Activated CD4-positive, CD25-positive, alpha-beta regulatory T cell treated with anti-CD3 and anti-CD28 coated beads, Interleukin-2, amount 50 U/mL, for 24 hours (primary cell): ENCODE measurements at regions not wholly inside any gene's neighbourhood (a gene's known extent, or its start where the extent isn't known, plus 50 kb on each side); places are given as distances from the start of the nearest gene placed in this dataset.
"Not testable (repeated sequence)": the region's sequence is repeated elsewhere in the genome, so short reads cannot be mapped to it uniquely, and the experiment has no call there.

Experiments
- ATAC-seq, 2 donors: fragments of 150-1000 bp; cut with Tn5 transposase; one replicate each; pipeline ENCODE4 v1.10.0; 2021; ENCODE audit warnings: mild to moderate bottlenecking in 1 of 2, moderate library complexity in 1 of 2

GRCh38 chr21:22795644-22796043 is 1797.4 kb downstream of the NCAM2 start:
- no peak for ATAC-seq

DNA sequence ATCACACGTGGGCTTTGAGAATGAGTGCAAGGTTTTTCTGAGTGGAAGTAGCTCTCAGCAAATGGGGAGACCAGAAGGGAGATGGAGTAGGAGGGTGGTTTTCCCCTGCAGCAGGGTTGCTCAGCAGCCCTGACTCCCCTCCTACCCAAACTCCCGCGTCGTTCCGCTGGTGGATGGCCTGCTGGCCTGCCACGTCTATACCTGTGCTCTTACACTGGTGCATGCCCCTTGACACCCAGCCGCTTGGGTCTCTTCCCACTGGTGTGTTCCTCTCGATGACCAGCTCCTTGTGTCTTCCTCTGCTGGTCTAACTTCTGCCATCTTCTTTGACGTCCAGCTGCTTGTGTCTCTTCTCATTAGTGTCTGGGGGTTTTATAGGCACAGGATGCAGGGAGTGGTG is 1797.9 kb downstream of the NCAM2 start:
- ATAC-seq = no peak

GRCh38 chr21:22804151-22804550 is 1805.9 kb downstream of the NCAM2 start:
- no peak for ATAC-seq

- ATAC-seq = no peak
Observed at GRCh38 chr21:22806278-22806677, 1808.1 kb downstream of the NCAM2 start.

DNA sequence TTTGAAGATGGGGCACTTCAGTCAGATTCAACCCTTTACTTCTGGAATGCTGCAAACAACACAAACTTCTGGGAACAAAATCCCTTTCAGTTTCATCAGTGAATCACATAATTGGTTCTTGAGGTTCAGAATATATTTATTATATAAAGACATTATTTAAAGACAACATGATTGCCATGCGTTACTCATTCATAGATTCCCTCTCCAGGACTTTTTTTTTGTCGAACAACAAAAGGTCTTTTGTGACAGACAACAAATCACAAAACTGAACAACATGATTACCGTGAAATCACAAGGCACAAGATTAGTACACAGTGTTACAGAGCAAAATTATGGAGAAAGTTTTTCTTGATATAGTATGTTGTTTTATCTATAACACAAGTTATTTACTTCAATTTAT is 1815.0 kb downstream of the NCAM2 start:
- ATAC-seq = no peak

DNA sequence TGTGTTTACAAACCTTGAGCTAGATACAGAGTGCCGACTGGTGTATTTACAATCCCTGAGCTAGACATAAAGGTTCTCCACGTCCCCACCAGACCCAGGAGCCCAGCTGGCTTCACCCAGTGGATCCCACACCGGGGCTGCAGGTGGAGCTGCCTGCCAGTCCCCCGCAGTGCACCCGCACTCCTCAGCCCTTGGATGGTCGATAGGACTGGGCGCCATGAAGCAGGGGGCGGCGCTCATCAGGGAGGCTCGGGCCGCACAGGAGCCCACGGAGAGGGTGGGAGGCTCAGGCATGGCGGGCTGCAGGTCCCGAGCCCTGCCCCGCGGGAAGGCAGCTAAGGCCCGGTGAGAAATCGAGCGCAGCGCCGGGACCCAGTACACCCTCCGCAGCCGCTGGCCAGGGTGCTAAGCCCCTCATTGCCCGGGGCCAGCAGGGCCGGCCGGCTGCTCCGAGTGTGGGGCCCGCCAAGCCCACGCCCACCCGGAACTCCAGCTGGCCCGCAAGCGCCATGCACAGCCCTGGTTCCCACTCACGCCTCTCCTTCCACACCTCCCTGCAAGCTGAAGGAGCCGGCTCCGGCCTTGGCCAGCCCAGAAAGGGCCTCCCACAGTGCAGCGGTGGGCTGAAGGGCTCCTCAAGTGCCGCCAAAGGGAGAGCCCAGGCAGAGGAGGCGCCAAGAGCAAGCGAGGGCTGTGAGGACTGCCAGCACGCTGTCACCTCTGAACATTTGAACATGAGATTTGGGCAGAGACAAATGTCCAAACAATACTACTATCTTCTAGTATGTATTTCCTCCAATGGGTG is 1820.7 kb downstream of the NCAM2 start:
- ATAC-seq = not testable (repeated sequence)

DNA sequence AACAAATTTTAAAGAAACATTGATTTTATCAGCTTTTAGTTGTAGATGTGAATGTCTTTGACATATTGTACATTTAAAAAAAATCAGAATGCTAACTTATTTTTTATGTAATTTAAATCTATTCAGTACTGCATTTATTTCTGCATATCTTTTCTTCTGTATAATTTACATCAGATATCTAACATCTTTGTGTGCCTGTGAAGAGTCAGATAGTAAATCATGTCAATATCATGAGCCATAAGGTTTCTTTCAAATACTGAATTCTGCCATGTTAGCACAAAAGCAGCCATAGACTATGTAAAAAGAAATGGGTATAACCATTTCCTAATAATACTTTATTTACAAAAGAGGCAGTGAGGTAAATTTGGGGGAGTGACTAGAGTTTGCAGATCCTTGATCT is 1829.2 kb downstream of the NCAM2 start:
- ATAC-seq = no peak

DNA sequence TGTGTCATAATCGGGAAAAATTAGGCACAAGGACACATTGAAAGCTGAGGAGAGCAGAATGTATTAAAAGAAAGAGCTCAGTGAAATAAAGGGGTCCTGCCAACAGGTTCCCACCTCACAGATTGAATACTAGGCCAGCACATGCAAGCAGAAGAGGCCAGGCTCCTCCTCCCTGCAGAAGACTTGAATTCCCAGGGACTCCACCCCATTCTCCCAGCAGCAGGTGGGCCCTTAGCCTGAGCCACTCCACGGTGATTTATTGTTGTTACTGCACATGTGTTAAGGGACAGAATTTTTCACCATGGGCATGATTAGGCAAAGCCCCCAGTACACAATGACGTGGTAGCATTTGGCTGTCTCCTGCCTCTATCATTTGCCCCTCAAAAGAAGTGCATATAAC is 1844.7 kb downstream of the NCAM2 start:
- no peak for ATAC-seq

DNA sequence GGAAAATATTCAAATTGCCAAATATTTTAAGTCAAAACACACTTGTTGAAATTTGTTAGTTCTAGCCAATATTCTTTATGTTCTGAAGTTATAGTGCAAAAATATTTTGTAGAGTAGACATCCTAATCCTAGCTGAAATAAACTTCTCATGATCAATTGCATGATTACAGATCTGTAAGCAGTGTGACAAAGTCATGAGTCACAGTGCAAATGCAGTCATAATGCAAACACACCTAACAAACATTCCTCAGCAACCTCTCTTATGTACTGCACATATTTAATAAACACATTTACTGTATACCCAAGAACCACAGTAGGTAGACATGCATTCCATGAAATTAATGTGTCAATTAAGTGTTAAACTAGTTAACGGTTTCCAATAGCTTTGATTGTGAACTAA is 1857.4 kb downstream of the NCAM2 start:
- ATAC-seq = no peak

DNA sequence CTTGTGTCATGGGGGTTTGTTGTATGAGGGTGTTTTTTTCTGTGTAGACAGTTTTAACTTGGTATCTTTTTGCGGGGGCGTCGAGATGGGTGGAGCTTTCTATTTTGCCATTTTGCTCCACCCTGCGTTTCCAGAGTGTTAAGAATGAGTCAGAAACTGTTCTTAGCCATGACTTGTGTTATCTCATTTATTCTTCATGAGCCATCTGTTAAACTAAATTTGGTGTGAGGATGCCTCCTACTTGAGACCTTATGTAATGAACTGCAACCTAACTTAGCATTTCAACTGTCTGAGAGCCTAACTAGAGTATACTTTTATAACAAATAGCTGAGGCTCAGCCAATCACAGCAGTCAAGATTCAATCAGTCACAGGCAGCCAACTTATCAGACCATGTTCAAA is 1873.5 kb downstream of the NCAM2 start:
- ATAC-seq = no peak

DNA sequence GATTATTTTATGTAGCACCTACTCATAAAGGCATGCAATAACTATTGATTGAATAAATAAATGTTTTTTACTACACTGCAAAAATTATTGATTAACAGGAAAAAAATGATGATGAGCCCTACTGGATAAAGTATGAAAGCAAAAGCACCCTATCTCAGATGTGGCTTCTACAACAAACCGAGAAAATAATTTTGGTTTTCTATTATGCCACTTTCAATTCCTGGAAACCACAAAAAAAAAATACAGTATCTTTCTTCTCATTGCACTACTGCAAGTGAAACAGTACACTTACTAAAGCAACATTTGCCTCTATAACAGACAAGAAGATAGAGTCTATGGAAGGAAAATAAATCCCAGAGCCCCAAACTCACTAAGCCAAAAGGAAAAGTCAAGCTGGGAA is 1882.4 kb downstream of the NCAM2 start:
- no peak for ATAC-seq

DNA sequence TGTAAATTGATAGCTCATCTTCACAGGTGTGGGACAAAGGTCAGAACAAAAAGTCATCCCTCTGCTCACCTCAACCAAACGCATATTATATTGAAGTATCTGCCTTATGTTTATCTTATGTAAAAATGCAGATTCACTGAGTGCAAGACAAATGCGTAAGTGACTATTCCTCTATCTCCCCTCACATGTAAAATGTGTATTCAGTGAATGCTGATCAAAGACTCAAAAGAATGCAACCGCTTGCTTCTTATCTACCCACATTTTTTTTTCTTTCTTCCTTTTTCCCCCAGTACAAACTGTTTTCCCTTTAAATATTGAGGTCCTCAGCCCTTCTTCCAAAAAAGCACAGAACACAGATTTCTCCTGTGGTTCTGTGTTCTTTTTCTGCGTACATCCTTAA is 1882.9 kb downstream of the NCAM2 start:
- no peak for ATAC-seq

DNA sequence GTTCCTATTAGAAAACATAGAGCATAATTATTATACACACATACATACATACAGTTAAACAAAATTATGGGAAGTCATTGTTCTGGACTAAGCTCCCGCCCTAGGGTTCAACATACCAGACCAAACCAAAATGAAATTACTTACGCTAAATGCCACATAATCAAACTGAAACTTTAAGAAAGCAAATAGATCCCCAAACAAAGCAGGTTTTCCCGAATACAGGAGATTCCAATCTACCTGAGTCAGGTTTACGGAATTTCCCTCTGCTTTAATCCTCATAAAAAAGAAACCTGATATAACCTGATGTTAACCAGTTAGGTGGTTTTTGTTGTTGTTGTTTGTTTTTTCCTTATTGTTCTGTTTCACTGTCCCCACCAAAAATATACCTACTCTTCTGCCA is 1886.9 kb downstream of the NCAM2 start:
- no peak for ATAC-seq

- ATAC-seq = no peak
Observed at GRCh38 chr21:22885614-22886013, 1887.4 kb downstream of the NCAM2 start.

DNA sequence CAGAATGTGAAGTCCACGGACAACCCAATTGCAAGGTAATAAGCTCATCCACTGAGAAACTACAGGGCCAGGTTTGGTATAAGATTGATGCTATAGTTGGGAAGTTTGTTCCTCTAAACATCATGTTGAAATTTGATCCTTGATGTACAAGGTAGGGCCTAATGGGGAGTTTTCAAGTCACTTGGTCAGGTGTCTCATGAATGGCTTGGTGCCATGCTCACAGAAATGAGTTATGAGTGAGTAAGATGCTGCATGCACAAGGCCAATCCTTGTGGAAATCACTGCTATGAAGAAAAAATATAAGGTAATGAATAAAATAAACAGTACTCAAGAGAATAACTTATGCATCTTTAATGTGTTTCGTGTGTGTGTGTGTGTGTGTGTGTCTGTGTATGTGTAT is 1891.2 kb downstream of the NCAM2 start:
- ATAC-seq = no peak

DNA sequence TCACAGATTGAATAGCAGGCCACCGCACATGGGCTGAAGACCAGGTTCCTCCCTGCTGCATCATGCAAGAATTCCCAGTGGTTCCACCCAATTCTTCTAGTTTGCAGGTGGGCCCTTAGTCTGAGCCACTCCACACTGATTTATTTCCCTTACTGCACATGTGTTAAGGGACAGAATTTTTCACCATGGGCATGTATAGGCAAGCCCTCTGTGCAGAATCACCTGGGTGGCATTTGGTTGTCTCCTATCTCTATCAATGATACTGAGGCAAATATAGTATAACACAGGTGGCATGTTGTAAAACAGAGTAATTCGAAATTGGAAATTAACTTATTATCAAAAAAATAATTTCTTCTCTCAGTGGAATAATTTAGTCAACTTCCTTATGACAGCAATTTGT is 1892.4 kb downstream of the NCAM2 start:
- ATAC-seq = no peak

DNA sequence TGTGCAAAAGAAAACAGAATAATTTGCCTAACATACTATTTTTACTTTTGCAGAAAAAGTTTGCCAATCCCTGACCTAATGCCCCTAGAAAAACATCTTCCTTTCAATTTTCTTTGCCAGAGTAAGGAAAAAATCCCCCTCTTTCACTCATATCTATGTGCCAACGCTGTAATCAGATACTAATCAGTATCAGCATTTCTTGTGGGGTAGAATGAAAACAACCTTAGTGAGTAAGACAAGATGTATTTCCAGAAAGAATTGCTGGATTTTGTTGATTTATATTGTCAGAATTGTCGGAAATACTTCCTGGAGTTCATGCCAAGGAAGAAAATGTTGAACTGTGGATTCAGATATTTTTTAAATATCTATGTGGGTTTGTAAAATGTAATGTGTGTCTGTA is 1893.8 kb downstream of the NCAM2 start:
- no peak for ATAC-seq

GRCh38 chr21:22892740-22893139 is 1894.5 kb downstream of the NCAM2 start:
- no peak for ATAC-seq

DNA sequence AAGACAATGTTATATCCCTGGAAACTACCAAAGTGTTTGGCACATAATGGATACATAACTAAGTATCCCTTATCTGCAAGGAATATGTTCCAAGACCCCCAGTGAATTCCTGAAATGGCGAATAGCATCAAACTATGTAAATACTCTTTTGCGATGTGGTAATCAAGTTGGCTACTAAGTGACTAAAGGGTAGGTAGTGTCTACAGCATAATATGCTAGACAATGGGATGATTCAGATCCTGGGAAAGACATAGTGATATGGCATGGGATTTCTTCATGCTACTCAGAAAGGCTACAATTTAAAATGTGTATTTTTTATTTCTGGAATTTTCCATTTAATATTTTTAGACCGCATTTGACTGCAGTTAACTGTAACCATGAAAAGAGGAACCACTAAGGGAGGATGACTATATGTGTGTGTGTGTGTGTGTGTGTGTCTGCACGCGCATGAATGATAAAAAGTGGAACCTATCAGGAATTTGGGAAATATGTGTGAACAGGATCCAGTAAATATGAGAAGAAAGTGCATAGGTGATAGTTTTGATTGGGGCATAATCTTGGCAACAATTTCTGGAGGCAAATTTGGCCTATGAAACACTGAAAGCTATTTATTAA is 1899.9 kb downstream of the NCAM2 start:
- no peak for ATAC-seq

DNA sequence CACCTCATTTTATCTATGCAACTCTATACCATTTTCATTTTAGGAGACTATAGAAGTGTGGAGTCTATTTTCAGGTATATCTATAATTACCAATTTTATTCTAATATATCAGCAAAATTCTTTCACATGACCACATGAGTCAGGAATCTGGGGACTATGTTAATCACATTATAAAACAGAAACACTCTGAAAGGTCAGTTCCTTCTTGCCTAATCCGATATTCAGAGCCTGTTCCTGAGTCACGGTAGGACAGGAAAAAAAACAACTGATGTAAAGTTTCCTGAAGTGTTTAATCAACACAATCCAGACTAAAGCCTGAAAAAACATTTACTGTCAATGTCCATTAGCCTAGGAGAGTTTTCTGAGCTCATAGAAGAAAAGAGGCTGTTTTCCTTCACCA is 1902.3 kb downstream of the NCAM2 start:
- no peak for ATAC-seq

DNA sequence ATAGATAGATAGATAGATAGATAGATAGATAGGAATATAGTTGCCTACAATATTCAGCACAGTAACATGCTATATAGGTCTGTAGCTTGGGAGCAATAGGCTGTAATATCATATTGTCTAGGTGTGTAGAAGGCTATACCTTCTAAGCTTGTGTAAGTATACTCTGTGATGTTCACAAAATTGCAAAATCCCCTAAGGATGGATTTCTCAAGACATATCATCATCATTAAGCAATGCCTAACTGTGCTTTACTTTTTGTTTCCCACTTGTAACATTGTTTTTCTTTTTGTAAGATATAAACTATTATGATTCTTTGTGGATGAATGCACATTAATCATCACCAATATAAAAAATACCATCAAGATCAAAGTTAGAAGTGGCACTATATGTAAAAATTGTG is 1905.6 kb downstream of the NCAM2 start:
- no peak for ATAC-seq

GRCh38 chr21:22904385-22904784 is 1906.2 kb downstream of the NCAM2 start:
- no peak for ATAC-seq

GRCh38 chr21:22925032-22925431 is 1926.8 kb downstream of the NCAM2 start:
- ATAC-seq = no peak

DNA sequence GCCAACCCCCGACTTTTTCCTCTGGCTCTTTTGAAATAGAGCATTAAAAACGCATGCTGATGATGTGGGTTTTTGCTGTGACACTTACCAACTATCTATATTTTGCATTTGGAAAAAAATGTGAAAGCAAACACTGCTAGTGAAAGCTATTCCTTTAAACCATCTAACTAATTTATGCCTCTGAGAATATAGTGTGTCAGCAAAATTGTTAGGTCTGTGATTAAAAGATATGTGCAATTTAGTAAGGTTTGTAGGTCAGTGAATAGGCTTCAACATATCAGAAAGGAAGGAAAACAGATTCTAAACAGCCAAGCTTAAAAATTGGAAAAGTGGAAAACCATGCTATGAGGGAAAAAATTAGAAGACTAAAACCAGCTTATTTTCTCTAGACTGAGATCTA is 1929.3 kb downstream of the NCAM2 start:
- no peak for ATAC-seq
